ENCODE measurements at regions not wholly inside any gene's neighbourhood (a gene's known extent, or its start where the extent isn't known, plus 50 kb on each side); places are given as distances from the start of the nearest gene placed in this dataset.

DNA sequence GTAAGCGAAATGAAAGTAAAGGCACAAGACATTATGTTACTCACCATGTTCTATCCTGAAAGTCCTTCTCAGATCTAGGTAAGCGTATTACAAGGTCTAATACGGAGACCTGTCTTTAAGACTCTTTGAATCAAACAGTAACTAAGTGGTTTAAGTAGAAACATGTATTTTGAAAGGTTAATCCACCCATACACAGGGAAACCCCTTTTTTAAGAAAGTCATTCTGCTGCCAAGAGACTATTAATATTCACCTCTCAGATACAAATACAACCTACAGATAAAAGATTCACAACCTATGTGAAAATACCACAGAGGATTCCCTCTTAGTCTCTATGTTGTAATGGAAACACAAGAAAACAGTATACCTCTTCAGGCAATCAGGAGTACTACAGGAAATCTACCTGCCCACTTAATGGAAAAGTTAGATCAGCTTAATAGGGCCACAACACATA lies 63.2 kb upstream of the TNIP3 start:
- TF ChIP-seq, protein P1, sequence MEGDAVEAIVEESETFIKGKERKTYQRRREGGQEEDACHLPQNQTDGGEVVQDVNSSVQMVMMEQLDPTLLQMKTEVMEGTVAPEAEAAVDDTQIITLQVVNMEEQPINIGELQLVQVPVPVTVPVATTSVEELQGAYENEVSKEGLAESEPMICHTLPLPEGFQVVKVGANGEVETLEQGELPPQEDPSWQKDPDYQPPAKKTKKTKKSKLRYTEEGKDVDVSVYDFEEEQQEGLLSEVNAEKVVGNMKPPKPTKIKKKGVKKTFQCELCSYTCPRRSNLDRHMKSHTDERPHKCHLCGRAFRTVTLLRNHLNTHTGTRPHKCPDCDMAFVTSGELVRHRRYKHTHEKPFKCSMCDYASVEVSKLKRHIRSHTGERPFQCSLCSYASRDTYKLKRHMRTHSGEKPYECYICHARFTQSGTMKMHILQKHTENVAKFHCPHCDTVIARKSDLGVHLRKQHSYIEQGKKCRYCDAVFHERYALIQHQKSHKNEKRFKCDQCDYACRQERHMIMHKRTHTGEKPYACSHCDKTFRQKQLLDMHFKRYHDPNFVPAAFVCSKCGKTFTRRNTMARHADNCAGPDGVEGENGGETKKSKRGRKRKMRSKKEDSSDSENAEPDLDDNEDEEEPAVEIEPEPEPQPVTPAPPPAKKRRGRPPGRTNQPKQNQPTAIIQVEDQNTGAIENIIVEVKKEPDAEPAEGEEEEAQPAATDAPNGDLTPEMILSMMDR (IDR thresholded peaks at IDR 0.05; ENCODE audit: low read depth, low read length) = no peak
- no peak overlapping the region for H3K4me3 ChIP-seq (ENCODE audit: low read depth, low read length)

DNA sequence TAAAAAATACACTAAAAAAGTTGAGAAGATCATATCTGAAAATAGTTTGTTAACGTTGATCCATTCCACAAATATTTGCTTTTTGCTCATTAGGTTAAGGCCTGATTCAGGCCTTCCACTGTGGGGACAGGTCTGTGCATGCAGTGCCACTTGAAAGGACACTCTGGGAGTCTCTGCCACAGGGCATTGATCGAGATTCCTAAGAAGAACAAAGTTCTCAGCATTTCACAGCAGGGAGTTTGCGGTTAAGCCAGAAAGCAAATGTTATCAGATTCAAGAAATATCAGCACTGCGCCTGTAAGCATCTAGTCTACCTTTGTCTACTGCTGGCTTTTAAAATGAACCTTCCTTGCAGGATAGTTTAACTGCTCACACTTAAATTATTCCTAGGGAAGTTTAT lies 62.2 kb upstream of the TNIP3 start:
- TF ChIP-seq, protein P1 (IDR thresholded peaks at IDR 0.05; ENCODE audit: low read depth, low read length) = no peak
- no peak overlapping the region for H3K4me3 ChIP-seq (ENCODE audit: low read depth, low read length)

DNA sequence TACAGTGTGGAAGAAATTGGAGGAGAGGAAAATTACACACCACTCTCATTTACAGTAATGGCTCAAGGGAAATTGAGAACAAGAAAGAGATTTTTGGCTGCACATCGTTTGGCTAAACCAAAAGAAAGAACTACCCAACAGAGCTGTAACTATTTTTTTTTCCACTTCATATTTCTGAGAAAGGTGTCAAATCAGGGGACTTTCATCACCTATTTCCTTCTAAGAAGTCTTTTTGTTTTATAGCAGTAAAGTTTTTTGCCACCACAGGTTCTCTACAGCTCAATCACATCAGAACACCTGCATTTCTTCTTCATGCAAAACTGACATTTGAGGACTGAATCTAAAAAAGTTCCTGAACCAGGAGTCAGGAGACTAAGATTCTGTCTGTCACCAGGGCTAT lies 57.5 kb upstream of the TNIP3 start:
- TF ChIP-seq, protein P1 (IDR thresholded peaks at IDR 0.05; ENCODE audit: low read depth, low read length) = no peak
- H3K4me3 ChIP-seq (ENCODE audit: low read depth, low read length) = no peak overlapping the region

DNA sequence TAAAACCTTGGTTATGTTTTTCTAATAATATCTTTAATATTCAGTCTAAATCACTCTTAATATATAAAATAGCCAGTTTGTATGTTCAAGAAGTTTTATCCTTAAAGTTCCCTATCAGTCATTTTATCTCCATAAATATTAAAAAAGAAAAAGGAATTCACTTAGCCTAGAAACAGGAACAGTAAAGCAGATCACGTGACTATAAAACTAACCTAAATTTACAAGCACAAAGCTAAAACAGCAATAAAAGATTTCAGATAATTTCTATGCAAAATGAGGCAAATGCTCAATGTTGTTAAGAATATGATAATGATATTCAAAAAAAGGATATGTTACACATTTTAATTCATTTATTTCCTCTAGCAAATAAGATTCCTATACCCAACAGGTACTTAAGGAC lies 57.1 kb upstream of the TNIP3 start:
- no peak overlapping the region for H3K4me3 ChIP-seq (ENCODE audit: low read depth, low read length)
- TF ChIP-seq, protein P1 (IDR thresholded peaks at IDR 0.05; ENCODE audit: low read depth, low read length) = no peak

DNA sequence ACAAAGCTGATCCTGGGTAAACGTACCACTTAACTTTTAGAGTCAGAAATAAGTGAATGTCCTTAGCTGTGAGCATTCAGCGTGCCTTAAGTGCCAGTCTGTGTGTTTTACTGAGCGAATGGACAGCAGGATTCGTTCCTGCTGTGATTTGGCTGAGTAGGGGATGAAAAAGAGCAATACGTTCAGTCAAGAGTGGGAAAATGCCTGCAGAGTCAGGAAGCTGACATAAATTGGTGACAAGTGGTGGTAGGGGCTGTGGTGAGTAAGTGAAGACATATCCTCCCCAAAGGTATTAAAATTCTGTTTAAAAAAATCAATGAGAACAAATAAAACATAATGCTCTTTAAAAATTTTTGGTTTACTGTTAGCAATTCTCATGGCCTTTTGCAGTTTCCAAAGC lies 56.6 kb upstream of the TNIP3 start:
- H3K4me3 ChIP-seq (ENCODE audit: low read depth, low read length) = no peak overlapping the region
- TF ChIP-seq, protein P1 (IDR thresholded peaks at IDR 0.05; ENCODE audit: low read depth, low read length) = no peak

DNA sequence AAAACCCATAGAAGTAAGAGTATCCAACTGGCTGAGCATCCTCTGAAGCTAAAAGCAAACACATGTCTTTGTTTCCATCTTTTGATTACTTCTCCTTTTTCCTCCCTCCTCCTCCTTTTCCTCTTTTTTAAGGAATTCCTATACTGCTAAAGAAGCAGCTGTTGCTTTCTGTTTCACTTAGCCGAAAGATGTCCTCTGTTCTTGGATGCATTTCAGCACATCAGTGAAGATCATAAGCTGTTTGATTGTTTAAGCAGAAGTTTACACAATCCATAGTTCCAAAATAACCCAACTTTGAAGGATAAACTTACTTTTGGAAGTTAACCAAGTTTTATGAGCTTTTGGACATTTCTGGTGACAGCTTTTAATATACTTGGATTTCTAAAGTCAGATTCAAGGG lies 55.1 kb upstream of the TNIP3 start:
- H3K4me3 ChIP-seq (ENCODE audit: low read depth, low read length) = no peak overlapping the region

DNA sequence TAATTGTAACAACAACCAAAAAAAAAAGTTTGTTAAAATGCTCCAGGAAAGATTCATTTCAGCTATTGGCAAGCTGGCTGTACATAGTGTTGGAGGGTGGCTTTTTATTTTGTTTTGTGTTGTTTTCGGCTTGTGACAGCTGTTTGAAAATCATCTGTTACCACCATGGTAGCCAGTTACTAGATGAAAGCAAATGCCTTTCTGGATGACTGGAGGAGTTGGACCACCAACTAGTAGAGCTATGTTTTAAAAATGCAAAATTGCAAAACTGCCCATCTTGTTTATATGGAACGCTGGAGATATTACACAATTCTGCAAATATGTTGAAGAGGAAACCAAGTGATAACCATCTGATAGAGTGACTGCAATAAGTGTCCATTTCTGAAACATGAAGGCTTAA lies 53.2 kb upstream of the TNIP3 start:
- H3K4me3 ChIP-seq (ENCODE audit: low read depth, low read length) = no peak overlapping the region
- TF ChIP-seq, protein P1 (IDR thresholded peaks at IDR 0.05; ENCODE audit: low read depth, low read length) = no peak

More for the DNA sequence above, 55.1 kb upstream of the TNIP3 start:
- TF ChIP-seq, protein P1 (IDR thresholded peaks at IDR 0.05; ENCODE audit: low read depth, low read length) = no peak
